Activated naive CD4-positive, alpha-beta T cell treated with anti-CD3 and anti-CD28 coated beads, Interleukin-2, amount 50 U/mL, for 72 hours (primary cell): ENCODE measurements at regions not wholly inside any gene's neighbourhood (a gene's known extent, or its start where the extent isn't known, plus 50 kb on each side); places are given as distances from the start of the nearest gene placed in this dataset.
"Not testable (repeated sequence)": the region's sequence is repeated elsewhere in the genome, so short reads cannot be mapped to it uniquely, and the experiment has no call there.

ENCODE experiments used
- ATAC-seq, 2 donors: fragments of 150-1000 bp; cut with Tn5 transposase; 2 replicates each; pipeline ENCODE4 v1.10.0; 2021; ENCODE audit warnings: mild to moderate bottlenecking in 2 of 2, moderate library complexity in 2 of 2
- DNase-seq, 2 donors: peaks; one replicate each; pipeline ENCODE4 v3.0.0; 2021 to 2022; ENCODE audit warnings: low spot score in 2 of 2
- H3K27ac Mint-ChIP-seq, 2 donors: one replicate each; pipeline ENCODE4 v1.8.0; 2022; ENCODE audit warnings: mild to moderate bottlenecking in 2 of 2, mixed read lengths in 2 of 2
- H3K36me3 Mint-ChIP-seq, 2 donors: one replicate each; pipeline ENCODE4 v1.8.0; 2022; ENCODE audit warnings: mixed read lengths in 2 of 2
- H3K9me3 Mint-ChIP-seq, 2 donors: one replicate each; pipeline ENCODE4 v1.8.0; 2022; ENCODE audit warnings: mixed read lengths in 2 of 2

- Mint-ChIP-seq H3K27ac (no peak overlapping the region), H3K9me3 (no peaks in the 10 kb centered on the region), H3K36me3 (no peaks in the 10 kb centered on the region)
- DNase-seq (no peak), ATAC-seq (no peak)
Observed at GRCh38 chr12:85405781-85406522, 125.9 kb downstream of the ALX1 start.

DNA sequence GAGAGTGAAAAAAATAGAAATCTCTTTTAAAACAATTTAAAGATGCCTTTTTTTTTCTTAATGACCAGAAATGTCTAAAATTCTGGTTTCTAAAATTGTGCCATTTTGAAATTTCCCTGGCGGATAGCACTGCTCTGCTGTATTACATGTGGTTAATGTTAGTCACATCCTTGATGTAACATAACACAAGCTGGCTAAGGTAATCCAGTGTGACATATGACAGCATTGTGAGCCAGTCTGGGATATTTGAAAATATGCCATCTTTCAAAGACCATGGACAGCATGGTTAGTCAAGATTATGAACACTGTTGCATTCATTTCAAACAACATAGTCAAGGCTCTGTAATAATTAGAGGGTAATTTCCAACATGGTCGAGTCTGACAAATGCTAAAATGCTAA, 133.2 kb downstream of the ALX1 start:
- no peak overlapping the region for H3K27ac Mint-ChIP-seq
- no peaks in the 10 kb centered on the region for H3K36me3 Mint-ChIP-seq
- DNase-seq (no peak), ATAC-seq (no peak)
- H3K9me3 Mint-ChIP-seq, result peaks cover 5 to 6% of the 10 kb centered on the region in 2 donors

- no peaks in the 10 kb centered on the region for H3K36me3 Mint-ChIP-seq
- DNase-seq, result no peak
Observed at GRCh38 chr12:85422762-85423161, 142.7 kb downstream of the ALX1 start.

GRCh38 chr12:85423947-85424346, 143.9 kb downstream of the ALX1 start:
- no peak for DNase-seq
- H3K9me3 Mint-ChIP-seq, result peaks cover 5 to 7% of the 10 kb centered on the region in 2 donors
- no peak for ATAC-seq
- no peaks in the 10 kb centered on the region for H3K36me3 Mint-ChIP-seq
- no peak overlapping the region for H3K27ac Mint-ChIP-seq

More at GRCh38 chr12:85422762-85423161, 142.7 kb downstream of the ALX1 start:
- H3K9me3 Mint-ChIP-seq, result no peaks in the 10 kb centered on the region
- no peak for ATAC-seq
- no peak overlapping the region for H3K27ac Mint-ChIP-seq

GRCh38 chr12:85424581-85425348, 144.7 kb downstream of the ALX1 start:
- DNase-seq (peak in 1 of 2 donors; percentile 3), ATAC-seq (peak in 1 of 2 donors; percentile 20)
- no peak overlapping the region for H3K27ac Mint-ChIP-seq

GRCh38 chr12:85425349-85425612, 145.3 kb downstream of the ALX1 start:
- Mint-ChIP-seq H3K36me3 (no peaks in the 10 kb centered on the region), H3K27ac (no peak overlapping the region), H3K9me3 (peaks cover 5 to 7% of the 10 kb centered on the region in 2 donors)
- DNase-seq, result no peak
- no peak for ATAC-seq

More at GRCh38 chr12:85424581-85425348, 144.7 kb downstream of the ALX1 start:
- Mint-ChIP-seq H3K36me3 (no peaks in the 10 kb centered on the region), H3K9me3 (peaks cover 5 to 7% of the 10 kb centered on the region in 2 donors)

GRCh38 chr12:85425926-85426325, 145.9 kb downstream of the ALX1 start:
- no peaks in the 10 kb centered on the region for H3K36me3 Mint-ChIP-seq

GRCh38 chr12:85433148-85433547, 153.1 kb downstream of the ALX1 start:
- not testable (repeated sequence) for ATAC-seq, H3K27ac Mint-ChIP-seq, H3K36me3 Mint-ChIP-seq, H3K9me3 Mint-ChIP-seq, DNase-seq

More at GRCh38 chr12:85425926-85426325, 145.9 kb downstream of the ALX1 start:
- no peak for DNase-seq
- no peak for ATAC-seq
- Mint-ChIP-seq H3K9me3 (peaks cover 5 to 7% of the 10 kb centered on the region in 2 donors), H3K27ac (no peak overlapping the region)

DNA sequence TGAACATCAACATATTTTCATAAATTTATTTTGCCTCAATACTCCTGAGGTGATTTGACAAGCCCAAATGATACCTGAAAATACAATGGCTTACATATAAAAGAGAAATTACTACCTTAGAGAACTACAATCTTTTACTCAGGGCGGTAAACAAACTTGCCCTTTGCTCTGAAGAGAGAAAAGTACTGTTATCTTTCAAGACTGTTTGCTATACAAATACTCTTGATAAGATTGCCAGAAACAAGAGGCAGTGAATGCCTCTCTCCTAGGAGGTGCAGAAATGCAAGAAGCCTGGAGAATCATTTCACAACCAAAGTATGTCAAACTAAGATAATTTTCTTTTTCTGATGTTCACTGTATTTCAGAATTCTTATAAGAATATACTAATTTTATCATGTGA, 160.3 kb downstream of the ALX1 start:
- peaks cover 4 to 8% of the 10 kb centered on the region in 2 donors for H3K9me3 Mint-ChIP-seq

GRCh38 chr12:85441025-85441424, 161.0 kb downstream of the ALX1 start:
- Mint-ChIP-seq H3K9me3 (peaks cover 4 to 8% of the 10 kb centered on the region in 2 donors), H3K27ac (no peak overlapping the region), H3K36me3 (no peaks in the 10 kb centered on the region)
- DNase-seq (no peak), ATAC-seq (no peak)

More for the DNA sequence above, 160.3 kb downstream of the ALX1 start:
- no peak for ATAC-seq
- no peak for DNase-seq
- H3K27ac Mint-ChIP-seq, result no peak overlapping the region
- H3K36me3 Mint-ChIP-seq, result no peaks in the 10 kb centered on the region

- DNase-seq, result no peak
- H3K27ac Mint-ChIP-seq, result no peak overlapping the region
- ATAC-seq, result no peak
- H3K9me3 Mint-ChIP-seq, result peaks cover 4 to 8% of the 10 kb centered on the region in 2 donors
- no peaks in the 10 kb centered on the region for H3K36me3 Mint-ChIP-seq
Observed at GRCh38 chr12:85441741-85442140, 161.7 kb downstream of the ALX1 start.

DNA sequence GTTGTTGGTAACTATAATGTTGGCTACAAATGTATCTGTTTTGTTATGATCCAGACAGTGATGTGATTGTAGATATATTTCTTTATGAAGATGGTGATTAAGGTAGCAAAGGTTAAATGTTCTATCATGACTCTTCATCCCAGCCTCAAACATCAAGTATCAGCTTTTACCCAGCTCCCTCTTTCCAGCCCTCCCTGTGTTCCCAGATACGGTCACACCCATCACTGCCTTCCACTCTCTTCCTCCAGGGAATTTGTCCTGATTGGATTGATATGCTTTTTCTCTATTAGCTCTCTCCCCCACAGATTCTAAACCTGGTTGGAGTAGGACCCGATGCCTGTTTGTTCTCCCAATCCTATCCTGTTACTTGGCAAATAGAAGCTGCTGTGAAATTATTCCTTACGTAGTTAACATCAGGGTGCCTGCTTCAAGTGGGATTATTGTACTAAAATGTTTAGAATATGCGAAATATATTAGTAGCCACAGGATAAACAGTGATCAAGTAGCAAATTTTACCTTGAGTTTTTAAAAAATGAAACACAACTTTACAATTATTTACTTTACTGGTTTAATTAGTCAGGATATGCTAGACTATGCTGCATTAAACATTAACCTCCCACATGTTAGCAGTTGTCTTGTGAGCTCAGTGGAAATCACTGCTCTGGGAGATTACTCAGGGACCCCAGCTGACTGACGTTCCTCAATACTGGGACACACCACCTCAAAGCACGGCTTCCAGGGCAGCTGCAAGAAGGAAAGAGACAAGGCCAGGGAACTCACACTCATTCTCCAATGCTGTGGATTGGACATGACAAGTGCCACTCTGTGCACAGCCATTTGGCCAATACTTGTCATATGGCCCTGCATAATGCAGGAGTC, 165.3 kb downstream of the ALX1 start:
- H3K36me3 Mint-ChIP-seq, result no peaks in the 10 kb centered on the region
- ATAC-seq (no peak), DNase-seq (no peak)
- H3K27ac Mint-ChIP-seq, result no peak overlapping the region
- peaks cover 3 to 9% of the 10 kb centered on the region in 2 donors for H3K9me3 Mint-ChIP-seq

- H3K36me3 Mint-ChIP-seq, result no peaks in the 10 kb centered on the region
- DNase-seq (no peak), ATAC-seq (no peak)
- H3K9me3 Mint-ChIP-seq, result peaks cover 3 to 9% of the 10 kb centered on the region in 2 donors
- no peak overlapping the region for H3K27ac Mint-ChIP-seq
Observed at GRCh38 chr12:85448031-85448430, 168.0 kb downstream of the ALX1 start.

DNA sequence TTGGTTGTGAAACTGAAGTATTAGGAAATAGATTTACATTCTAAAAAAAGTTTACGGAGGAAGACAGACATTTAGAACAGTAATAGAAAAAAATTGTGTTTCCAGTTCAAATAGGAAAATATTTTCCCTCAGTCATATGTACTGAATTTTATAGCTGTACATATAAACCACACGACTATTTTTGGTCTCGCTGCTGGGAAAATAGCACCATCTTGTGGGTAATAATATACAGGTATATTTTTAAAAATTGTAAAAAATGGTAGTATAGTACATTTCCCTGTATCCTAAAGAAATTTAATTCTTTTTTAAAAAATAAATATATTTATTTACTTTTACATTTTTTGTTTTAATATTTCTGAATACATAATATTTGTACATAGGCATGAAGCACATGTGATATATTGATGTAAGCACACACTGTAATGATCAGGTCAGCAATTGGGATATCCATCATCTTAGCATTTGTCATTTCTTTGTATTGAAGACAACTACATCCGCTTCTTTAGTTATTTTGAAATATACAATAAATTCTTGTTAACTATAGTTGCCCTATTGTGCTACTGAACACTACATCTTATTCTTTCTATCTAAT, 168.6 kb downstream of the ALX1 start:
- no peak for DNase-seq
- Mint-ChIP-seq H3K36me3 (no peaks in the 10 kb centered on the region), H3K27ac (no peak overlapping the region), H3K9me3 (peaks cover 3 to 9% of the 10 kb centered on the region in 2 donors)
- no peak for ATAC-seq

- peaks cover 0 to 7% of the 10 kb centered on the region in 2 donors for H3K9me3 Mint-ChIP-seq
- H3K27ac Mint-ChIP-seq, result no peak overlapping the region
- ATAC-seq, result no peak
- DNase-seq, result no peak
- H3K36me3 Mint-ChIP-seq, result no peaks in the 10 kb centered on the region
Observed at GRCh38 chr12:85457016-85457415, 177.0 kb downstream of the ALX1 start.

- no peaks in the 10 kb centered on the region for H3K9me3 Mint-ChIP-seq
- DNase-seq (no peak), ATAC-seq (no peak)
- H3K27ac Mint-ChIP-seq, result peak overlapping the region in 1 of 2 donors; percentile 14
- no peaks in the 10 kb centered on the region for H3K36me3 Mint-ChIP-seq
Observed at GRCh38 chr12:85461127-85461526, 181.1 kb downstream of the ALX1 start.
